ENCODE measurements at regions not wholly inside any gene's neighbourhood (a gene's known extent, or its start where the extent isn't known, plus 50 kb on each side); places are given as distances from the start of the nearest gene placed in this dataset.
A peak's percentile ranks its signal among the peaks of the same experiment; 100 is the strongest.

DNA sequence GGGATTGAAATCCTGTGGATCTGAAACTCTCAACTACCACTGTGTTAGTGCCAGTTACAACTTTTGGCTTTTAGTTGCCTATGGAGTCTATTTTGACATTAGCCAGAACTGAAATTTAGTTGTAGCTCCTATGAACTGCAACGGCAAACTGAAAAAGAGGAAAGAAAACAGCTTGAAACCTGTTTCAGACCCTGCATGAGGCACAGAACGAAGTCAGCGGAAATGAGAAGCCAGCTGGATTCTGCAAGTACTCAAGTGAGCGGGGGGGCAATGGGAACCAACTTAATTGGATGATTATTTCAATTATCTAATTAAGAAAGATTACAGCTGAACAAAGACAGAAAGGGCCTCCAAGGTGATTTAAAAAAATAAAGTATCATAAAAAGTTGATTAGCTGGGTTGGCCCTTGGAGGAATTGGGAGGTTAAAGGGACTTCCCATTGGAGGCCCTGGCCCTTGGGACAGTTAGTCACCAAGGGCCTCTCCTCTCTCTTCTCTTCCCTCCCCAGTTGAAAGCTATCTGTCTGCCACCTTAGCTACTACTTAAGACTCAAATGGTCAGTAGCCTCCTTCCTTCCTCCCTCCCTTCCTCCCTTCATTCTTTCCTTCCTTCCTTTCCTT is 352.1 kb downstream of the SHQ1 start:
- WGBS (ENCODE audit: insufficient coverage): 9% methylated on average over 1 of the region's 4 CpGs
- H3K79me2 ChIP-seq (ENCODE audit: insufficient read depth, low read length): no peaks in the 10 kb centered on the region
- H3K4me3 ChIP-seq (replicated peaks in 1 of 3; ENCODE audit: low read depth in 2 of 3, low read length in 3 of 3): peak overlapping the region in 1 of 3 experiments; percentile 27
- no peaks in the 10 kb centered on the region for H3K27me3 ChIP-seq (ENCODE audit: control insufficient read depth in 2 of 2, insufficient read depth in 2 of 2, low read length in 2 of 2)
- H3K36me3 ChIP-seq (replicated peaks in 1 of 2; ENCODE audit: control insufficient read depth in 1 of 2, insufficient read depth in 2 of 2, low read length in 2 of 2): no peaks in the 10 kb centered on the region
- Mint-ChIP-seq H3K27ac (peak overlapping the region; percentile 84 to 98 (median 93)), H3K4me1 (peaks cover 58% of the 10 kb centered on the region), H3K4me3 (no peak overlapping the region), H3K36me3 (no peaks in the 10 kb centered on the region), H3K9me3 (peaks cover 4 to 10% (median 6%) of the 10 kb centered on the region in 7 donors), H3K27me3 (ENCODE audit: low read depth in 3 of 3) (peaks cover 0 to 2% (median 0%) of the 10 kb centered on the region in 3 donors)
- DNase-seq: peak; percentile 76 to 92 (median 83)
- TF ChIP-seq, protein P1, sequence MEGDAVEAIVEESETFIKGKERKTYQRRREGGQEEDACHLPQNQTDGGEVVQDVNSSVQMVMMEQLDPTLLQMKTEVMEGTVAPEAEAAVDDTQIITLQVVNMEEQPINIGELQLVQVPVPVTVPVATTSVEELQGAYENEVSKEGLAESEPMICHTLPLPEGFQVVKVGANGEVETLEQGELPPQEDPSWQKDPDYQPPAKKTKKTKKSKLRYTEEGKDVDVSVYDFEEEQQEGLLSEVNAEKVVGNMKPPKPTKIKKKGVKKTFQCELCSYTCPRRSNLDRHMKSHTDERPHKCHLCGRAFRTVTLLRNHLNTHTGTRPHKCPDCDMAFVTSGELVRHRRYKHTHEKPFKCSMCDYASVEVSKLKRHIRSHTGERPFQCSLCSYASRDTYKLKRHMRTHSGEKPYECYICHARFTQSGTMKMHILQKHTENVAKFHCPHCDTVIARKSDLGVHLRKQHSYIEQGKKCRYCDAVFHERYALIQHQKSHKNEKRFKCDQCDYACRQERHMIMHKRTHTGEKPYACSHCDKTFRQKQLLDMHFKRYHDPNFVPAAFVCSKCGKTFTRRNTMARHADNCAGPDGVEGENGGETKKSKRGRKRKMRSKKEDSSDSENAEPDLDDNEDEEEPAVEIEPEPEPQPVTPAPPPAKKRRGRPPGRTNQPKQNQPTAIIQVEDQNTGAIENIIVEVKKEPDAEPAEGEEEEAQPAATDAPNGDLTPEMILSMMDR (IDR thresholded peaks at IDR 0.05): no peak
- no peaks in the 10 kb centered on the region for H4K20me1 ChIP-seq (ENCODE audit: insufficient read depth, low read length)
- H3K9ac ChIP-seq (ENCODE audit: insufficient read depth, low read length, poor library complexity, severe bottlenecking): peak overlapping the region; percentile 41
- H3K9me3 ChIP-seq (replicated peaks in 1 of 2; ENCODE audit: control insufficient read depth in 1 of 2, insufficient read depth in 1 of 2, low read length in 2 of 2): peaks cover 0 to 5% of the 10 kb centered on the region in 2 donors
- peak overlapping the region; percentile 82 to 89 for H3K27ac ChIP-seq (ENCODE audit: low read depth in 1 of 2, low read length in 2 of 2)
- intact Hi-C loops (cut with micrococcal nuclease): loop anchor here (5.0 kb wide), 2 partner anchors 36 to 131 kb away; no protein-coding TSS in a partner anchor
- peaks cover 46 to 50% of the 10 kb centered on the region in 2 donors for H3K4me1 ChIP-seq (ENCODE audit: control insufficient read depth in 1 of 2, insufficient read depth in 2 of 2, low read length in 2 of 2)
- no peak overlapping the region for H3K4me2 ChIP-seq (replicated peaks; ENCODE audit: extremely low read depth, low read length, poor library complexity, severe bottlenecking)
- H2AFZ ChIP-seq (ENCODE audit: insufficient read depth, low read depth, low read length, poor library complexity, severe bottlenecking): no peak overlapping the region

DNA sequence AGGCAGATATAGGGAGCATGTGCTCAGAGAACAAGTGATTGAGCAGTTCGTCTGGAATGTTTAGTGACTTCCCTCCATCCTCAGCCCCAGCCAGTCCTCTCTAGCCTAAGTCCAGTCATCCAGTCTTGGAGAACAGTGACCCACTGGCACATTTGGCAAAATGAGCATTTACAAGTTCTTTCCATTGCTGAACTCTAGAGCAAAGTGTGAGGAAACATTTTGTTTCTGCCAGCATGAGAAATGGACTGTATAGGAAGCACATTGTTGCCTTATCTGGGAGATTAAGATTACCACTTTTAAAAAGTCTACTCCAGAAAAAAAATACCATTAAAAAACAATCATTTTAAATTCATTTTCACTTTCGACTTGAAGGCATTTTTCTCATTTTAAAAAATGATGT is 353.6 kb downstream of the SHQ1 start:
- no peak for DNase-seq
- Mint-ChIP-seq H3K27me3 (ENCODE audit: low read depth in 3 of 3) (peaks cover 0 to 3% (median 0%) of the 10 kb centered on the region in 3 donors), H3K9me3 (peaks cover 4 to 10% (median 6%) of the 10 kb centered on the region in 7 donors), H3K36me3 (no peaks in the 10 kb centered on the region), H3K27ac (peak overlapping the region in 2 of 7 donors; percentile 37 to 84), H3K4me3 (no peak overlapping the region), H3K4me1 (peaks cover 63% of the 10 kb centered on the region)
- Histone ChIP-seq H3K79me2 (ENCODE audit: insufficient read depth, low read length) (no peaks in the 10 kb centered on the region), H3K36me3 (replicated peaks in 1 of 2; ENCODE audit: control insufficient read depth in 1 of 2, insufficient read depth in 2 of 2, low read length in 2 of 2) (no peaks in the 10 kb centered on the region), H4K20me1 (ENCODE audit: insufficient read depth, low read length) (no peaks in the 10 kb centered on the region), H3K9me3 (replicated peaks in 1 of 2; ENCODE audit: control insufficient read depth in 1 of 2, insufficient read depth in 1 of 2, low read length in 2 of 2) (peaks cover 0 to 5% of the 10 kb centered on the region in 2 donors), H3K27me3 (ENCODE audit: control insufficient read depth in 2 of 2, insufficient read depth in 2 of 2, low read length in 2 of 2) (no peaks in the 10 kb centered on the region), H3K9ac (ENCODE audit: insufficient read depth, low read length, poor library complexity, severe bottlenecking) (no peak overlapping the region), H3K27ac (ENCODE audit: low read depth in 1 of 2, low read length in 2 of 2) (peak overlapping the region in 1 of 2 donors; percentile 89), H3K4me3 (replicated peaks in 1 of 3; ENCODE audit: low read depth in 2 of 3, low read length in 3 of 3) (no peak overlapping the region), H2AFZ (ENCODE audit: insufficient read depth, low read depth, low read length, poor library complexity, severe bottlenecking) (peak overlapping the region; percentile 30), H3K4me2 (replicated peaks; ENCODE audit: extremely low read depth, low read length, poor library complexity, severe bottlenecking) (no peak overlapping the region), H3K4me1 (ENCODE audit: control insufficient read depth in 1 of 2, insufficient read depth in 2 of 2, low read length in 2 of 2) (peaks cover 55 to 60% of the 10 kb centered on the region in 2 donors)
- no CpG with 5 or more reads among the region's 2 CpGs for WGBS (ENCODE audit: insufficient coverage)
- TF ChIP-seq, protein P1 (IDR thresholded peaks at IDR 0.05): no peak
- intact Hi-C loops (cut with micrococcal nuclease): loop anchor here (5.0 kb wide), 2 partner anchors 38 to 133 kb away; no protein-coding TSS in a partner anchor
